Astrocyte (in vitro differentiated cells and primary cell): ENCODE measurements at regions not wholly inside any gene's neighbourhood (a gene's known extent, or its start where the extent isn't known, plus 50 kb on each side); places are given as distances from the start of the nearest gene placed in this dataset.

Experiments
- CTCF ChIP-seq: IDR thresholded peaks from 2 replicates; pipeline ENCODE4 v1.5.1; 2011; ENCODE audit warnings: low read depth, mild to moderate bottlenecking, inconsistent platforms, low read length, moderate library complexity; ENCODE audit not compliant: insufficient read depth
- EZH2 ChIP-seq: IDR thresholded peaks from 2 replicates; pipeline ENCODE4 v1.6.1; 2012; ENCODE audit warnings: mild to moderate bottlenecking, low read length, inconsistent platforms; ENCODE audit not compliant: insufficient read depth

GRCh38 chr4:138788267-138788790, 227.3 kb upstream of the NOCT start:
- no peak for TF ChIP-seq EZH2
- TF ChIP-seq CTCF = no peak
